Panc1 (cell line): ENCODE measurements at regions not wholly inside any gene's neighbourhood (a gene's known extent, or its start where the extent isn't known, plus 50 kb on each side); places are given as distances from the start of the nearest gene placed in this dataset.

ENCODE experiments used
- ATAC-seq: fragments of 200-7000 bp; cut with Tn5 transposase; 2 replicates; pipeline ENCODE4 v1.9.1; 2020; ENCODE audit warnings: mild to moderate bottlenecking, moderate library complexity
- BruUV-seq: library from RNA; stranded (reverse); fragments of 400-500 nt; replicated peaks from 2 replicates; lab custom pipeline; 2021; lab: Mats Ljungman, UMichigan
- CTCF ChIA-PET: fragments of 300-600 bp; sonication (Branson Sonifier 250); formaldehyde crosslinking; loops from one replicate; lab custom pipeline; 2022; ENCODE audit warnings: antibody characterized with exemption; lab: Charles Lee
- POLR2A ChIA-PET: fragments of 300-600 bp; sonication (Branson Sonifier 250); formaldehyde crosslinking; loops from one replicate; lab custom pipeline; 2022; ENCODE audit warnings: antibody characterized with exemption; lab: Charles Lee
- DNase-seq: peaks from one replicate; pipeline ENCODE4 v3.0.0-alpha.2; 2010; ENCODE audit warnings: low read depth, low spot score
- H3K27ac ChIP-seq: 2 replicates; pipeline ENCODE4 v1.5.1; 2011; ENCODE audit warnings: mild to moderate bottlenecking, low read length, inconsistent platforms
- H3K27me3 ChIP-seq: fragments of 200-500 bp; sonication (Bioruptor generic); 2 replicates; pipeline ENCODE4 v1.6.0; 2014; ENCODE audit warnings: low read length, inconsistent platforms; ENCODE audit not compliant: control insufficient read depth, insufficient read depth
- H3K36me3 ChIP-seq: fragments of 200-500 bp; sonication (Bioruptor generic); 2 replicates; pipeline ENCODE4 v1.5.1; 2014; ENCODE audit warnings: inconsistent platforms, mild to moderate bottlenecking, low read length, moderate library complexity; ENCODE audit not compliant: control insufficient read depth, insufficient read depth
- H3K4me1 ChIP-seq: 2 replicates; pipeline ENCODE4 v1.5.1; 2011; ENCODE audit warnings: inconsistent platforms, mild to moderate bottlenecking, low read length, moderate library complexity; ENCODE audit not compliant: control insufficient read depth, insufficient read depth
- H3K4me3 ChIP-seq, 2 experiments: 2 replicates each; pipeline ENCODE4 v1.5.1; 2011 to 2012; ENCODE audit warnings: low read depth in 2 of 2, low read length in 2 of 2, mild to moderate bottlenecking in 2 of 2, inconsistent platforms in 1 of 2, moderate library complexity in 1 of 2
- H3K9me3 ChIP-seq: fragments of 200-500 bp; sonication (Bioruptor generic); 2 replicates; pipeline ENCODE4 v1.5.1; 2014; ENCODE audit warnings: low read depth, mild to moderate bottlenecking, inconsistent platforms, low read length, moderate library complexity; ENCODE audit not compliant: control insufficient read depth, insufficient read depth
- CTCF ChIP-seq: fragments of 450-650 bp; IDR thresholded peaks from 2 replicates; pipeline ENCODE4 v1.5.1; 2017; ENCODE audit warnings: mild to moderate bottlenecking
- POLR2AphosphoS5 ChIP-seq: IDR thresholded peaks from 2 replicates; pipeline ENCODE4 v1.6.1; 2012; ENCODE audit warnings: mild to moderate bottlenecking, low read depth, low read length, moderate library complexity
- REST ChIP-seq, 2 experiments: IDR thresholded peaks; 2 replicates each; pipeline ENCODE4 v1.6.1; 2011 to 2012; ENCODE audit warnings: low read depth in 2 of 2, control low read depth in 1 of 2, low read length in 1 of 2, mild to moderate bottlenecking in 1 of 2, moderate library complexity in 1 of 2; ENCODE audit not compliant: insufficient read depth in 1 of 2
- SIN3A ChIP-seq: IDR thresholded peaks from 2 replicates; pipeline ENCODE4 v1.6.1; 2012; ENCODE audit warnings: low read depth, mild to moderate bottlenecking, low read length, moderate library complexity, borderline replicate concordance; ENCODE audit not compliant: insufficient read depth
- TCF7L2 ChIP-seq: IDR thresholded peaks from 2 replicates; pipeline ENCODE4 v1.6.1; 2011; ENCODE audit warnings: mild to moderate bottlenecking, low read depth, low read length, inconsistent platforms
- in situ Hi-C: cut with HindIII; loops from 2 replicates; pipeline ENCODE4 v1.10.0; 2016; ENCODE audit warnings: low sequenced_read_pairs, low pct_unique_long_range_greater_than_20kb
- intact Hi-C: fragments of 100-400 bp; cut with micrococcal nuclease; formaldehyde crosslinking; loops from one replicate; pipeline ENCODE4 v1.10.0; 2022; ENCODE audit not compliant: unreplicated experiment

GRCh38 chr3:101156787-101157345, 163.5 kb downstream of the IMPG2 start:
- Histone ChIP-seq H3K36me3 (no peaks in the 10 kb centered on the region), H3K4me3 (no peak overlapping the region), H3K9me3 (no peaks in the 10 kb centered on the region), H3K27me3 (no peaks in the 10 kb centered on the region), H3K27ac (no peak overlapping the region), H3K4me1 (no peaks in the 10 kb centered on the region)
- TF ChIP-seq CTCF (no peak), TCF7L2 (no peak), REST (IDR thresholded peaks at IDR 0.05; ENCODE audit: insufficient read depth in 1 of 2, low read depth in 2 of 2, low read length in 1 of 2) (no peak), SIN3A (no peak)
- intact Hi-C loops = no loop called here
- in situ Hi-C loops = no loop called here
- ChIA-PET CTCF (interaction anchor here (0.6 kb wide), 1 partner anchor 694 kb away, joined by 4 read pairs; no protein-coding TSS in a partner anchor), POLR2A (no interaction called here)
- ATAC-seq (no peak), DNase-seq (no peak)
- BruUV-seq = no TSS peak

GRCh38 chr3:101155825-101156224, 162.6 kb upstream of the ABI3BP start:
- H3K27me3 ChIP-seq = no peaks in the 10 kb centered on the region
- no peaks in the 10 kb centered on the region for H3K36me3 ChIP-seq
- intact Hi-C loops (no loop called here), in situ Hi-C loops (no loop called here)
- H3K4me3 ChIP-seq = no peak overlapping the region
- H3K4me1 ChIP-seq = no peaks in the 10 kb centered on the region
- no peak overlapping the region for H3K27ac ChIP-seq
- CTCF ChIA-PET = no interaction called here
- POLR2A ChIA-PET = no interaction called here
- no TSS peak for BruUV-seq
- DNase-seq = no peak
- ATAC-seq = no peak
- TF ChIP-seq CTCF = no peak
- TF ChIP-seq POLR2AphosphoS5 = no peak
- TF ChIP-seq REST (IDR thresholded peaks at IDR 0.05; ENCODE audit: insufficient read depth in 1 of 2, low read depth in 2 of 2, low read length in 1 of 2) = no peak
- no peak for TF ChIP-seq TCF7L2
- TF ChIP-seq SIN3A = no peak
- H3K9me3 ChIP-seq = no peaks in the 10 kb centered on the region
